ENCODE measurements at regions not wholly inside any gene's neighbourhood (a gene's known extent, or its start where the extent isn't known, plus 50 kb on each side); places are given as distances from the start of the nearest gene placed in this dataset.

DNA sequence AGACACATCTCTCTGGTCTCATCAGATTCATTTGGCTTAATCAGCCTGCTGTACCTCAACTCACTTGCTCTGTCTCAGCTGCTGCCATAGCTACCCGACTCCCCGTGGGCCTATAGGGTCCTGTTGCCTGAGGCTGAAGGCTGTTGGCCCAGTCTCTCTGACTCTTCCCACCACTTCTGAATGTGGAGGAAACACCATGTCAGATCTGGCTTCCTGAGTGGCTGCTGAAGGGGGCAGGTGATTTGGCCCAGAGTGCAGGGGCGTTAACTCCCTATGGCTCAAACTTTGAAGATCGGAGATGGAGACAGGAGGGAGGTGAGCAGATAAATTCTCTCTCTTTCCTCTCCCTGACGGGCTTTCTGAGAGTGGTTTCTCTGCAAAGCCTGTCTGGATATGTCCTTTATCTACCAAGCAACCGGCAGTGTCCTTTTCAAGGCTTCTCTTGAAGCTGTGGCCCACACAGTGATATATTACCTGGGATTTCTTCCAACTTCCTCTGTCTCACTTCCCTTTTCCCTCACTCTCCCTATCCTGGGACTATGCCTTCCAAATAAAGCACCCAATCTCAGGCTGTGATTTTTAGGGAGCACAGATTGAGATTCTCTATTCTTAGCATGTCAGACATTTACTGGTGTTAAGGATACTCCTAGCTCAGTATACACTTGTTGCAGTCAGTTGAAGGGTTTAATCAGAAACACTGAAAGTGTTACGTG lies 334.9 kb upstream of the TBC1D5 start:
- Histone ChIP-seq H4K20me1 (ENCODE audit: control insufficient read depth, insufficient read depth, low read length, poor library complexity, severe bottlenecking) (no peaks in the 10 kb centered on the region), H3K4me3 (ENCODE audit: control extremely low read depth in 1 of 5, extremely low read depth in 1 of 5, insufficient read depth in 1 of 5, low read depth in 2 of 5, low read length in 4 of 5) (no peak overlapping the region), H3K4me2 (replicated peaks; ENCODE audit: low read depth, low read length, poor library complexity, severe bottlenecking) (no peak overlapping the region), H3K27ac (ENCODE audit: low read length in 2 of 2) (no peak overlapping the region), H3K36me3 (replicated peaks in 1 of 2; ENCODE audit: control extremely low read depth in 1 of 2, control insufficient read depth in 1 of 2, extremely low read depth in 1 of 2, insufficient read depth in 2 of 2, low read length in 1 of 2) (no peaks in the 10 kb centered on the region), H3K9me3 (ENCODE audit: control extremely low read depth in 1 of 3, control insufficient read depth in 2 of 3, insufficient read depth in 1 of 3, low read length in 2 of 3) (no peaks in the 10 kb centered on the region), H3K4me1 (ENCODE audit: control insufficient read depth in 2 of 2, insufficient read depth in 2 of 2, low read length in 2 of 2) (no peaks in the 10 kb centered on the region), H3K79me2 (ENCODE audit: control insufficient read depth, insufficient read depth, low read length) (no peaks in the 10 kb centered on the region), H3K27me3 (replicated peaks in 1 of 4; ENCODE audit: control extremely low read depth in 1 of 4, control insufficient read depth in 3 of 4, insufficient read depth in 4 of 4, low read length in 3 of 4) (peaks cover 0 to 6% (median 0%) of the 10 kb centered on the region in 4 experiments), H3K9ac (ENCODE audit: low read length) (no peak overlapping the region), H2AFZ (ENCODE audit: insufficient read depth, low read depth, low read length, poor library complexity, severe bottlenecking) (no peak overlapping the region)
- Mint-ChIP-seq H3K9me3 (ENCODE audit: insufficient read depth) (no peaks in the 10 kb centered on the region), H3K27ac (no peak overlapping the region), H3K4me3 (no peak overlapping the region), H3K27me3 (peaks cover 25% of the 10 kb centered on the region), H3K4me1 (no peaks in the 10 kb centered on the region)
- ChIA-PET CTCF (no interaction called here), POLR2A (no interaction called here)
- intact Hi-C loops (cut with micrococcal nuclease), result no loop called here
- DNase-seq, result no peak
- 16% methylated on average over 5 of the region's 7 CpGs for WGBS (ENCODE audit: insufficient coverage)
- TF ChIP-seq, protein P1, sequence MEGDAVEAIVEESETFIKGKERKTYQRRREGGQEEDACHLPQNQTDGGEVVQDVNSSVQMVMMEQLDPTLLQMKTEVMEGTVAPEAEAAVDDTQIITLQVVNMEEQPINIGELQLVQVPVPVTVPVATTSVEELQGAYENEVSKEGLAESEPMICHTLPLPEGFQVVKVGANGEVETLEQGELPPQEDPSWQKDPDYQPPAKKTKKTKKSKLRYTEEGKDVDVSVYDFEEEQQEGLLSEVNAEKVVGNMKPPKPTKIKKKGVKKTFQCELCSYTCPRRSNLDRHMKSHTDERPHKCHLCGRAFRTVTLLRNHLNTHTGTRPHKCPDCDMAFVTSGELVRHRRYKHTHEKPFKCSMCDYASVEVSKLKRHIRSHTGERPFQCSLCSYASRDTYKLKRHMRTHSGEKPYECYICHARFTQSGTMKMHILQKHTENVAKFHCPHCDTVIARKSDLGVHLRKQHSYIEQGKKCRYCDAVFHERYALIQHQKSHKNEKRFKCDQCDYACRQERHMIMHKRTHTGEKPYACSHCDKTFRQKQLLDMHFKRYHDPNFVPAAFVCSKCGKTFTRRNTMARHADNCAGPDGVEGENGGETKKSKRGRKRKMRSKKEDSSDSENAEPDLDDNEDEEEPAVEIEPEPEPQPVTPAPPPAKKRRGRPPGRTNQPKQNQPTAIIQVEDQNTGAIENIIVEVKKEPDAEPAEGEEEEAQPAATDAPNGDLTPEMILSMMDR (IDR thresholded peaks at IDR 0.05), result no peak
- TF ChIP-seq EZH2 (IDR thresholded peaks at IDR 0.05; ENCODE audit: borderline replicate concordance, insufficient read depth, low read depth, low read length, poor library complexity, severe bottlenecking), result no peak
- ATAC-seq (ENCODE audit: low read depth), result no peak

DNA sequence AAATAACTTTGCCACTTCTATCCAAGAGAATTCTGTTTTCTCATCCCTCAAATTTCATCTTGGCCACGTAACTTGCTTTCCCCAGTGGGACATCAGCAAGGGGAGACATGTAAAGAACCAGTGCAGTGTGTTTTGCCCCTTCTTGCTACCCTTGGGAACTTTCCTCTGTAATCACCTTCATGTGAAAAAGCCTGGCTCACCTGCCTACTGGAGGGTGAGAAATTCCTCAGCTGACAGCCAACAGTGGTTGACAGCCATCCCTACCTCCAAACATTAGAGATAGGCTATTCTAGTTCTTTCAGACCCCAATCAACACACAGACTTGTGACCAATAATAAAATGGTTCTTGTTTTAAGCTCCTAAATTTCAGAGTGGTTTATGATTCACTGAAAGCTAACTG lies 333.9 kb upstream of the TBC1D5 start:
- Mint-ChIP-seq H3K9me3 (ENCODE audit: insufficient read depth) (no peaks in the 10 kb centered on the region), H3K27ac (no peak overlapping the region), H3K4me1 (no peaks in the 10 kb centered on the region), H3K4me3 (no peak overlapping the region), H3K27me3 (peaks cover 25% of the 10 kb centered on the region)
- 40% methylated on average over 1 of the region's 1 CpG for WGBS (ENCODE audit: insufficient coverage)
- Histone ChIP-seq H3K27me3 (replicated peaks in 1 of 4; ENCODE audit: control extremely low read depth in 1 of 4, control insufficient read depth in 3 of 4, insufficient read depth in 4 of 4, low read length in 3 of 4) (peaks cover 0 to 6% (median 0%) of the 10 kb centered on the region in 4 experiments), H3K9ac (ENCODE audit: low read length) (no peak overlapping the region), H4K20me1 (ENCODE audit: control insufficient read depth, insufficient read depth, low read length, poor library complexity, severe bottlenecking) (no peaks in the 10 kb centered on the region), H2AFZ (ENCODE audit: insufficient read depth, low read depth, low read length, poor library complexity, severe bottlenecking) (no peak overlapping the region), H3K27ac (ENCODE audit: low read length in 2 of 2) (no peak overlapping the region), H3K36me3 (replicated peaks in 1 of 2; ENCODE audit: control extremely low read depth in 1 of 2, control insufficient read depth in 1 of 2, extremely low read depth in 1 of 2, insufficient read depth in 2 of 2, low read length in 1 of 2) (no peaks in the 10 kb centered on the region), H3K4me1 (ENCODE audit: control insufficient read depth in 2 of 2, insufficient read depth in 2 of 2, low read length in 2 of 2) (no peaks in the 10 kb centered on the region), H3K9me3 (ENCODE audit: control extremely low read depth in 1 of 3, control insufficient read depth in 2 of 3, insufficient read depth in 1 of 3, low read length in 2 of 3) (no peaks in the 10 kb centered on the region), H3K79me2 (ENCODE audit: control insufficient read depth, insufficient read depth, low read length) (no peaks in the 10 kb centered on the region), H3K4me3 (ENCODE audit: control extremely low read depth in 1 of 5, extremely low read depth in 1 of 5, insufficient read depth in 1 of 5, low read depth in 2 of 5, low read length in 4 of 5) (no peak overlapping the region), H3K4me2 (replicated peaks; ENCODE audit: low read depth, low read length, poor library complexity, severe bottlenecking) (no peak overlapping the region)
- ATAC-seq (ENCODE audit: low read depth) (no peak), DNase-seq (no peak)
- POLR2A ChIA-PET, result no interaction called here
- CTCF ChIA-PET, result no interaction called here
- TF ChIP-seq, protein P1 (IDR thresholded peaks at IDR 0.05), result no peak
- no peak for TF ChIP-seq EZH2 (IDR thresholded peaks at IDR 0.05; ENCODE audit: borderline replicate concordance, insufficient read depth, low read depth, low read length, poor library complexity, severe bottlenecking)
- intact Hi-C loops (cut with micrococcal nuclease), result no loop called here

Data from B cell (primary cell).